CD4-positive, alpha-beta T cell treated with Interferon alpha-2 for 1 hour (primary cell): ENCODE measurements at regions not wholly inside any gene's neighbourhood (a gene's known extent, or its start where the extent isn't known, plus 50 kb on each side); places are given as distances from the start of the nearest gene placed in this dataset.
"Not testable (repeated sequence)": the region's sequence is repeated elsewhere in the genome, so short reads cannot be mapped to it uniquely, and the experiment has no call there.

Source experiments
- DNase-seq, 2 donors: peaks; one replicate each; pipeline ENCODE4 v3.0.0-alpha.2; 2020 to 2022

DNA sequence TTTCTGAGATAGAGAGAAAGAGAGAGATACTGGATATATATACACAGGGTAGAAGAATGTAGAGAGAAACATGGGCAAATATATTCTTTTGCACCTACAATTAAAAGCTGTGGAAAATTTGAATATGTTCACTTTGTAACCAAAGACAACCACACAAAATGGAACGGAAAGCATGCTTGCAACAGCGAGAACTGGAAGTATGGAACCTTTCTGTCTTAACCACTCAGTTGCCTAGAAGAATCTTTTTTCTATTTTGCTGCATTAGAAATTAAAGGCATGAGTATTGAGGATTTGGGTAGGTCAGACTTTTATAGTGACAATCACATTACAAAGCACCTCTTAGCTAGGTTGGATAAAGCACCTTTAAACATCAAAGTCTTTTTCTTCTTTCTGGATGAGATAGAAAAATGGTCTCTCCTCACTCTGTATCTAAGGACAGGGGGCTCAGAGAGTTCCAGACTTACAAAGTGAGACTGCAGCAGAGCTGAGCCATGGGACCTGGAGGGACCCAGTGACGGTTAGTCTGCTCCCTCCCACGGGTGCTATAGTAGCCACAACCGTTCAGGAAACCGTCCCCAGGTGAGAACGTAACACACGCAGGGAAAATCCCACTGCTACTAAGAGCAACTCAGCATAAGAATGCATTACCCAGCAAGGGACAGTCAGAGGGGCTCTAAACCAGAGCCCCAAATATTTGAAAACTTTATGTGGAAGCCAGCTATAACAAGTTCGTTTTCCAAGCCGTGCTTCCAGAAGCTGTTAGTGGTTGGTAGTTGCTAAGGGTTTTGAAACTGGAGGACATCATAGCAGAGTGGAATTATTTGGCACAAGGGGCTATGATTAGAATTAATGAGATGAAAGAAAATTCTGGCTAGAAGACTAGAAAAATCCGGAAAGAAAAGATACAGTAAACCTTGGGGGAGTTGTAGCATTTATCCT lies 97.1 kb downstream of the DAD1 start:
- DNase-seq, result peak; percentile 53 to 59

DNA sequence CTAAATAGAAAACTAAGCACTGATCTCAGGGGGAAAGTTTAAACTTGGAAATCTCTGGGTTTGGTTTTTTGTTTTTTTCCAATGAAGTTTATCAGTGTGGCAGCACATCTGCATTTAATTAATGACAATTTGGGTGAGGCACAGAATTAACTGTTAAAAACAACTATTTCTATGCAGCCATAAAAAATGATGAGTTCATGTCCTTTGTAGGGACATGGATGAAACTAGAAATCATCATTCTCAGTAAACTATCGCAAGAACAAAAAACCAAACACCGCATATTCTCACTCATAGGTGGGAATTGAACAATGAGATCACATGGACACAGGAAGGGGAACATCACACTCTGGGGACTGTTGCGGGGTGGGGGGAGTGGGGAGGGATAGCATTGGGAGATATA lies 98.0 kb downstream of the DAD1 start:
- not testable (repeated sequence) for DNase-seq

DNA sequence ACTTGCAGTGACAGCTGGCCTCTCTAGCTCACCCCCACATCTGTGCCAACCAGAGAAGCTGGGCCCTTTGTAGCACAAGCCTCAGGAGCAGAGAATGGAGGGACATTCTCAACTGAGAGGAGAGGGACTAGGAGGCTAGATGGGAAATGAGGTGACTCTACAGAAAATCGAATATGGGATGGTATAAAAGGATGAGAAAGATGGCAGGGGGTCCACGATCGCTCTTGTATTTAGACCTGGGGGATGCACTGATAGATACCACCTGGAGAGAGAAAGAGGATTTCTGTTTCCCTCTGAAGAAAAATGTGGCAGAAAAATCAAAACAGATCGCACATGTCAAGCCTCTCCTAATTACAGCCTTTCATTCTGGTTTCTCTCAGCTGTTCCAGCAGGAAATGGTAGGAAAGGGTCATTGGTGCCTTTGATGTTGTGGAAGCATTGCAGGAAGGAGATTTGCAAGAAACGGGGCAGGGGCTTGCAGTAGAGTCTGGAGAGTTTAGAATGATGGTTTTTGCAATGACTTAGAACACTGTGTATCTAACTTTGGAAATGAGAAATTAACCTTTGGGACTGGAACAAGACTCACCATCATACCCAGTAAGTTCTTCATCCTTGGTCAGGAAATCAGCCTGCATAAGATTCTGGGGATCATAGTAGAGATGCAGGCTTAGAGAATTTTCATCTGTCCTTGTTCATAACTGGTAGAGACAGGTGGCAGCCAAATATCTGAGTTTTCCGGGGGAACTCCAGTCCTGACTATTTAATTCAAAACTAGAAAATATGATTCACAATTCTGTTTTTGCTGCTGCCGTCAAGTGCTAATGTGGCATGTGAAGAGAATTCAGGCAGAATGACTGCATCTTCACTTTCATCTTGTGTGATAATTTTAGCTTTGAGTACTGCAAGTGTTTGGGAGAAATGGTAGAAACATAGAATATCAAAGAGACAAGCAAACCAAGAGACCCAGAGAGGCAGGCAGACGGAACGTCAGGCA lies 98.8 kb downstream of the DAD1 start:
- no peak for DNase-seq

DNA sequence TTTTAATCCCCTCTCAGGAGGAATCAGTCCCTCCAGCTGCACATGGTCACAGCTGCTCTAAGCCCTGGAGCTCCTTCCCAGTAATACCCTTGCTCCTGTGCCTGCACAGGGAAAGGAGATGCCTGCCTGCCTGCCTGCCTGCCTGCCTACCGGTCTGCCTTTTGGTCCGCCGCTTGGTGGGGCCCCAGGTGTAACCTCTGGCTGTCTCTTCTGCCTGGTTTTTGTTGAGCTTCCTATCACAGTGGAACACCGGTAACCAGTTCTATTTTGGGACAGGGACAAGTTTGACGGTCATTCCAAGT lies 99.8 kb downstream of the DAD1 start:
- DNase-seq, result no peak

DNA sequence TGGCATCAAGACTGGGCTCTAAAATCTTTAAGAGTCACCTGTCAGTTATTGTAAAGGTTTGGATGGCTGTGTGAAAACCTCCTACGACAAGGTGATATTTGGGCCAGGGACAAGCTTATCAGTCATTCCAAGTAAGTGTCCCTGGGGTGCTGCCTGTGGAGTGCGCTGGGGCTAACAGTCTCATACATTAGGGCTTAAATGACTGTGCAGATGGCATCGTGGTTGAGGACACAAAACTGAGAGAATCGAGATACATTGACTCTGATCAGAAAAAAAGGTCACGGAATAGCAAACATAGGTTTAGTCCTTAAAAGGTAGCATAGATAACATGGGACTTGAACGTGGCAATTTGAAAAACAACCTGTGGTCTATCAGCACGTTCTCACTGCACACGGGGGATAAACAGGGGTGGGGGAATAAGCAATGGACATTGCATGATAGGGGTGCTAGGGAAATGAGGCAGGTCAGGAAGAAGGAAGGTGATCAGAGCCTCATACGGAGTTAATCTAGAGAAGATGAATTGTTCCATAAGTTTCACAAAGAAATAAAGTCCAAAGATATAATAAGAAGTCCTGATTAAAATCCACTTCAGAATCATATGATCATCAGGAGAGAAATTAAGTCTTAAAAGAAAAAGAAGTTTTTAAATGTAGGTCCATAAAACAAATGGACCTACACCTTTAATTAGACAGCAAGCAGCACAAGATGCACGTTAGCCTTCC lies 100.3 kb downstream of the DAD1 start:
- DNase-seq, result no peak

DNA sequence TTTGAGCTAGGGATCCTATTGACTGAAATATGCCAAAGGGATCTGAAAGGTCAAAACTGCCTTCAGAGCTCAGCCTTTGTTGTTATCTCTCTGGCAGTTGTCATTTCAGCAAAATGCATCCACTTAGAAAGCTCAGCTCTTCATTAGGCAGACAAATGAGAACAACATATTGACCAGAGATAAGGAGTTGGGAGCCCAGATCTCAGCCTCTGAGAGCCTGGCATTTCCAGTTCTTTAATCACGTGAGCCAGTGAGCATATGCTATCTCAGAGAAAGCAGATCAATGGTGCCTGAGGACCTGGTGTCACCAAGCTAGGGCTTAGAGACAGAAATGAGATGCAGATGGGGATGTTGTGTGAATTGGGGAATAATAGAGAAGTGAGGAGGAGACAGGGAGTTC lies 101.1 kb downstream of the DAD1 start:
- no peak for DNase-seq

DNA sequence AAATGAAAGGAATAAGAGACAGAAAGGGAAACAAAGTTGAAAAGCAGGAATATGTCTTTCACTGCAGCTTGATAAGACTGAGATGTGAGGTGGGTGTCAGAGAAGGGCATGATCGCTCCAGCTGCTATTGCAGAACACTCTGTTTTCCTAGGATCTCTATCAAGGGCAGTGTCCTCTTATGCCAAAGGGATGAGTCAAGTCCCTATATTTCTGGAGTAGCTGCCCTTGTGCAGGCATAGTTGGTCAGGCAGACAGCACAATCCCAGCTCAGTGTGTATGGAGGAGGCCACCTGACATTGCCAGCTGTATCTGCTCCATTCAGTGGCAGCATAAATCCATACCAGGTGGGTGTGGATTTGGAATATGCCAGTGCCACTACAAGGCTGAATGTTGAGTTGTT lies 101.6 kb downstream of the DAD1 start:
- DNase-seq, result no peak

DNA sequence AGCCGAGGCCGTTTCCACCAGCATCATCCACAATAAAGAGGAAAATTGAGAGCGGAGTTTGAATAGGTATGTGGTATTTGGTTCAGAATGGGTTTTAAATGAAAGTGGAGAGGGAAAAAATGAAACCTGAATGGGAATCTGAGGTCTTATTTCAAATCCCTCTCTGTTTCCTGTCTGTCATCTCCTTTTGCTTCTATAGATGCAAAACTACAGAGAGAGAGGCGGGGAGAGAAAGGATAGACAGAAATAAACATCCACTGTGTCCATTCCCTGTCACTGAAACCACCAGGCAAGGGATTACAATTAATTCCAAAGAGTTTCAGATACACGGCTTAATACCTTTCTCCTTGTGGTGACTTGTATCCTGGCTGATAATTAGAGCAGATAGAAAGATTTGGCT lies 102.3 kb downstream of the DAD1 start:
- DNase-seq, result no peak

DNA sequence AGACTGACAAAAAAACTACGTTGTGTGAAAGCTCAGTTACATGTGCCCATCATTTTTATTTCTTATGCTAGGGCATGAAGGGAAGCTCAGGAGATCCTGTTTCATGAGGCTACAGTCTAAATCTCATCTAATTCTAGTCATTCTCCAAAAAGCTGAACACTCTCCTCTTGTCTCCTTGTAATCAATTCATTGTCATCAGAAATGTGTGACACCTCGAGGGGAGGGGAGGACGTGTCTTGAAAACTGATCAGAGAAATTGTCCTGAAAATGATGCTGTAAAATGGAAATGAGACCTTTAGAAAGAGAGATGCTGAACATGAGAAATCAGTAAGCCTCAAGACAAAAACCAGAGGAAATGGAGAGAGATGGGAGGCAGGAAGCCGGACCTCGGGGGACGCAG lies 103.4 kb downstream of the DAD1 start:
- no peak for DNase-seq

DNA sequence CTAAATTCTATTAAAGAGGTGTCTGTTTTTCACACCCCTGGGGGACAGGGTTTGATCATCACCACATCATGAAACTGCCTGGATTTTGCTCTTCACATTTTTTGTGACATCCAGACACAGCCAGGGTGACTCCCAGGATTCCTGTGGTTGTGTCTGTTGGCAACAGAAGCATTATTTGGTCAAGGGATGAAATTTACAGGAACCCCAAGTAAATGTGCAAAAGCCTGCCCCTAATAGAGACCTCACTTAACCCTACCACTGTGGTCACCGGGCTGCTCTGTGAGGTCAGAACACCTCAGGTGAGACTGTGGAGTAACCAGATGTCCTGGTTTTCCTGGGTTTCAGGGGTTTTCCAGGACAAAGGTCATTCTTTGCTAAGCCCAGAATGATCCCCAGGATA lies 103.8 kb downstream of the DAD1 start:
- no peak for DNase-seq

DNA sequence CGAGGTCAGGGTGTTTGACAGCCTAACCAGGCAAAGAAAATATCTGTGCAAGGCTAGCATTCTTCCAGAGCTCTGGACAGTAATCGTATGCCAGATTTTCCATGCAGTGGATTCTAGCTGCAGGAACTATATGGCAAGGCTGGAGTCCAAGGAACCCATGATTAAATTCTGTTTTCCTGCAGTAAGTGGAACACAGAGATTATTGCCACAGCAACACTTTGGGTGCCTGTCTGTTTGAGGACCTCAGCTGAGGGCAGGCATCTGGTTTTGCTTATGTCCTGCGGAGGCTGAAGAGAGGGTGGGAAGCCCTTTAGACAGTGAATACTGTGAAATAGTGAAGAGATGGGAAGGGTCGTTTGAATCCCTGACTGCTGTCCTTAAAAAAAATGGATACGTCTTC lies 104.4 kb downstream of the DAD1 start:
- no peak for DNase-seq

DNA sequence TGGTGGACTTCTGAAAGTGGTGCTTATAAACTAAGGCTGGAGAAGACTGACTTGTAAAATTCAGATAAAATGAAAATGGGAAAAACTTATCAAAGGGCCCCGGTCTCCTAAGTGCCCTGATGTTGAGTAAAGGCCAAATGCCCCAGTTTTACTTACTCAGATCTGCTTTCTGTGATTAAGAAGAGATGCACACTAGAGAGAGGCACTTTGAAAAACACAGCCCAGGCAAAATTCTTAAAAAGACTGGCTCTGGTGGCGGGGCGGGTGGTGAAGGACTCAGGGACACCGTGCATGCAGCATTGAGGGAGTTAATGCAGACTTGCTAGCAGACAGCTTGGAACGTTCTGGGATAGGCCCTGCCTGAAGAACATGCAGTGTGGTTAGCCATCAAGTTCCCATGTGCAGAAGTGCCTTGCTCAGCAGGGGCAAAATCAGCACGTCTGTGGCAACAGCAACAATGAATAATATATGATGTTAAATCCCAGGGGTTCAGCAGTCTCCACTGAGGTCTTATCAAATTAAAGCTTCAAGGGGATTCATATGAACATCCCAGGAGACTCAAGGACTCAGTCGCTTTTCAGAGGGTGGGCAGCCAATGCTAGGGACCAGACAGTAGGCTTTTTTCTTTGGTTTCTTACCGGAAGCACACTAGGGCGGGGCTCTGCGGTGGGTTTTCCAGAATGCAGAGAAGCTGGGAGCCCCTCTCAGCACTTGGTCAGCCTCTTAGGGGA lies 105.0 kb downstream of the DAD1 start:
- no peak for DNase-seq

DNA sequence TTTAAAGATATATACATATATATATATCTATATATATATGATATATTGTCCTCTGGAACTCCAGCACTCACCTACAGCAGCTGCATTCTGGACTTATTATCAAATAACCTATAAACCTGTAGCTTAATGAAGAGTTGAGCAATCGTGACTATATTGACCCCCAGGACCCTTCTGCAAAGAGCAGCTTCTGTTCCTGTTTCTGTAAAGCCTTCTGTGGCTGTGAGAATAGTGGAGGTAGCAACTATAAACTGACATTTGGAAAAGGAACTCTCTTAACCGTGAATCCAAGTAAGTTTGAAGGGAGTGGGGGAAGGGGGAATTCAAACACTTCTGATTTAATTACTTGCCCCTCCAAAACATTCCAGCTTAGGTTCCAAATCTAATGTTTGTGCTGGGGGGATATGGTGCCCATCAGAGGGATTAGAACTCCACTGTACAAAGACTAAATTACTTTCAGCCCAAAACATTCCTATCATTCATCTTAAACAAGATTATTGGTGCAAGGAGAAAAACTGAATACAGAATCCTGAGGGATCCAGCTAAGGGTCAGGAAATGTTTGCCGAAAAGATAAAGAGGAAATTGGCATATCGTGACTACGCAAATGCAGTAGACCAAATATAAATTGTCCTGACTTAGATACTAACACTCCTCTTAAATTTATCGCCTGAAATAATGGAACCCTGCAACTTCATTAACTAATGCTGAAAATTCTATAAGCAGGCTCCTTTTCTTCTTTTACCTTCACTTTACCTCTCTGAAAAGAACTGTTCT lies 106.1 kb downstream of the DAD1 start:
- no peak for DNase-seq

DNA sequence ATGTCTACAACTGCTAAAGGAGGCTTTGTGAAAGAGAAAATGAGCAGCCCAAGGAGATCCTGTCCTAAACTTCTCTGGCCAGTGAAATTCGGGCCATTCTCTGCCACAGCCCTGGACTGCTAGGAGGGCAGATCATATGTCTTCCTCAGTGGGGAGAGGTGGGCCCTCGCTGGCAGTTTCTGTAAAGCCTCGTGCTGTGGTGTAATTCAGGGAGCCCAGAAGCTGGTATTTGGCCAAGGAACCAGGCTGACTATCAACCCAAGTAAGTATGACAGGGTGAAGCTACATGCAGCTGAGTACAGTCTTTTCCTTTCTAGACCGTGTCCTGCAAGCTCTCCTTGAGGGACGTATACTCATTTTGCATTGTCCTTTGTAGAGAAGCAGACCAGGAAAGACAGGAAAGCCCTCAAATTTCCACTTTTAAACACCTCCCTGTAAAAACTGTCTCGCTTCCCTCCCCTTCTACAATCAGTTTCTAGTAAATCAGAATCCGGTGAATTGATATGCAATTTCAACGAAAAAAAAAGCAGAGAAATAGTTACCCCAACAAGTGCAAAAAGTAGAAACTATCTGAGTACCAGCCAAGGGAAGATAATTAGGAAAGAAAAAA lies 106.8 kb downstream of the DAD1 start:
- no peak for DNase-seq

DNA sequence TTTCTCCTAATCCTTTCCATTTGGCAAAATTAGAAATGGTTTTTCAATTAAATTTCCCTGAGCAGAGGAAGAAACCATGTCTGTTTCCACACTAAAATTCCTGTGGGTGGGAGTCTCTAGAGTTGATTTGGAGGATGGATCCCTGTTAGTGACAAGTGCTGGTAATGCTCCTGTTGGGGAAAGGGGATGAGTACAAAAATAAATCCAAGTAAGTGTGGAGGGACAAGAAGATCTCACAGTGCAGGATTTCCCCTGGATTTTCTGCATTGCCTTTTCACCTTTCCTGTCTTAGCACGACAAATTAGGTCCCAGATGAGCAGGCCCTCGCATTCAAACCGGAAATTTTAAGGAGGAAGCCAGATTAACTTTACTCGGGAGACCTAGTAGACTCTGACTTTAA lies 107.5 kb downstream of the DAD1 start:
- DNase-seq, result no peak

DNA sequence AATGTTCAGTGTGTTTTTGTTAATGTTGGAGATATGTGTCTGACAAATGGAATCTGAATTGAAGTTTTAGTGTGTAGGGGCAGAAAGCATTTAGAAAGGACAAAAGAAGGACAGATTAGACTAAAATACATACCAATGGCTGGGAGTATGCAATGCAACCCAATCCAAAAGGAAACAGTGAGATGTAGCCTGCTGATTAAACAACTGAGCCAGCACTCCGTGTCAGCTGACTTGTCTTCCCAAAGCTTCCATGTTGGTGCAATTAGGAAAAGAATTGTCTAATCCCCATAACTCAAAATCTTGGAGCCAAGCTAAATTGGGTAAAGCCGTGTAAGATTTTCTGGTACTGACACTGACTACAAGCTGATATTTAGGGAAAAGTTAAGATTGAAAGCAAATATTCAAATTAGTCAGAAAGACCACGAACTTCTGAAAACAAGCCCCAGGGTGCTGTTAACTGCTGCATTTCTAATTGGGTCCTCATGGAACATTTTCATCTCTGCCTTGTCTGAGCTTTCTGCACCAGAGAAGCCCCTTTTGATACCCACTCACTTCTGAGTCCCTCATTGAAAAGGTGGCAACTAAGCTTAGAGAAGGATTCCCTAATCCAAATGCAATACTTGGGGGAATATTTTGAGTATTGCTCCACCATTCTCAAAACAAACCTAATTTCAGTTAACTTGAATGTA lies 109.1 kb downstream of the DAD1 start:
- no peak for DNase-seq

DNA sequence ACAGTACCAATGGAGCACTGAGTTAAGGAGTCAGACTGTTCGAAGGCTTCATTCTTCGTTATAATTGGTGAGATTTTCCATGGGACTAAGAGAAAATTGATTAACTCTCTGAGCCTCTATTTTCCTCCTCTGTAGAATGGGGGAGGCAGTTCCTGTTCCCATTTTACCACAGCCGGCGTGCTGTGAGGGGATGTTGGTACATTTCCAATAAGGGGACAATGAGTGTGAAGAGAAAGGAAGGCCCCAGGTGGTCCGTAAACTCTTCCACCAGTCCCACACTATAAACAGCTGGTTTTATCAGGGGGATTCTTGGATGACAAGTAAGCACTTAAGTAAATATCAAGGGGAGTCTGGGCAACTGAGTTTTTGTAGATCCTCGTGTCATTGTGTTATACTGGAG lies 109.9 kb downstream of the DAD1 start:
- DNase-seq, result no peak

DNA sequence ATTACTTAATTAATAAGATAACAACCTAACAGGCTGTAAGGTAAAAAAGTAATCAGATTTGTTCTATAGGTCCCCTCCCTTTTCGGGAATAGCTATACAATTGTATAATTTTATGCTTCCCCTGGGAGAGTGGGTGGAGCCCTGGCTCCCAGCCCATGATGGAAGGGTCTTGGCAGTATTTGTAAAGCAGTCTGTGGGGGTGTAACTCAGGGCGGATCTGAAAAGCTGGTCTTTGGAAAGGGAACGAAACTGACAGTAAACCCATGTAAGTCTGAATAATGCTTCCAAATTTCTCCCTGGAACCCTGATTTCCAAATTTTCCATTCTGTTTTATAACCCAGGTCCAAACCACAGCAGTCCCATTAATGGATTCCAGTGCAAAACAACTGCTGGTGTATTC lies 110.4 kb downstream of the DAD1 start:
- DNase-seq, result no peak

DNA sequence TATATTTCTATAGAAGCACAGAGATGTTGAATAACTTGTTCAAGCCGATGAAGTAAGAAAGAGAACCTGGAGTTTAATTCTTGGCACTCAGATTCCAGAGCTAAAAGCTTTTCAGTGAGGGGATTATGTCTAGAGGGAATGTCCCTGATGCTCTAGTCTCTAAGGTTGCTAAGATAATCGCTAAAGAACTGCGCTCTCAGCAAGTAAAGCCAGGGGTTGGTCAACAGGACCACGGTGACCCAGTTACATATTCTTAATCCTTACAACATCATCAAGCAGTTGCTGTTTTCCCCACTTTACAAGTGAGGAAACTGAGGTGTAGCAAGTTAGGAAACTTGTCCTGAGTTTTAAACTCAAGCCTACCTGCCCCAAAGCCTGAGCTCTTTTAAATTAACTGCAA lies 110.8 kb downstream of the DAD1 start:
- DNase-seq, result no peak

DNA sequence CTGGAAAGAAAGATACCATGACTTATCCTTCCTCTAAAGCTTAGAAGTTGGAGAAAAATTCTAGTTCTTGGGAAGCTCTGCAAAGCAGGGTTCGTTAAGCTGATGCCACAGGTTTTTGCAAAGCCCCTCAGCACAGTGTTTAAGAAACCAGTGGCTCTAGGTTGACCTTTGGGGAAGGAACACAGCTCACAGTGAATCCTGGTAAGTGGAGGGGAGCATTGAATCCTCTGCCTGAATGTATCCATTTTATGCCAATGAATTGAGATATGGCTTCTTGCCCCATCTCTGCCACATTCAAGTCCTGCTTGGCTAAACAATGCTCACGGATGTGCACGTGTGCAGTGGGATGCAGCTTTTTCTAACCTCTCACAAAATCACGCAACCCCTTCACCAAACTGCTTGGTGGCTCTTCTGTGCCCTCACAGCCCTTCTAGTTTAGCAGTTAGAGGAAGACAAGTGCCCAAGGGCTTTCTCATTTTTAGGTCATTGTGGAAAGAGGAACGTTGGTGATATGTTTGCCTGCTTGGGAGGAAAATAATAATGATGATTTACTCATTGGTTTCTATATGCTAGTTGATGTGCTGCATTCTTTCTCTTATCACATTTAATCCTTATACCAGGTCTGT lies 111.3 kb downstream of the DAD1 start:
- no peak for DNase-seq
